ENCODE measurements at regions not wholly inside any gene's neighbourhood (a gene's known extent, or its start where the extent isn't known, plus 50 kb on each side); places are given as distances from the start of the nearest gene placed in this dataset.
"Not testable (repeated sequence)": the region's sequence is repeated elsewhere in the genome, so short reads cannot be mapped to it uniquely, and the experiment has no call there.

- not testable (repeated sequence) for TF ChIP-seq EZH2 (IDR thresholded peaks at IDR 0.05; ENCODE audit: insufficient read depth, poor library complexity, severe bottlenecking); EZH2phosphoT487 (IDR thresholded peaks at IDR 0.05; ENCODE audit: insufficient read depth, low read depth)
These were observed 93.5 kb upstream of the LPCAT1 start for GRCh38 chr5:1617236-1617755.

Data from GM23248 (cell line).